GM04503 (cell line): ENCODE measurements at regions not wholly inside any gene's neighbourhood (a gene's known extent, or its start where the extent isn't known, plus 50 kb on each side); places are given as distances from the start of the nearest gene placed in this dataset.
A peak's percentile ranks its signal among the peaks of the same experiment; 100 is the strongest.

Experiments
- DNase-seq: peaks from one replicate; pipeline ENCODE4 v3.0.0-alpha.2; 2012; ENCODE audit warnings: low read depth

DNA sequence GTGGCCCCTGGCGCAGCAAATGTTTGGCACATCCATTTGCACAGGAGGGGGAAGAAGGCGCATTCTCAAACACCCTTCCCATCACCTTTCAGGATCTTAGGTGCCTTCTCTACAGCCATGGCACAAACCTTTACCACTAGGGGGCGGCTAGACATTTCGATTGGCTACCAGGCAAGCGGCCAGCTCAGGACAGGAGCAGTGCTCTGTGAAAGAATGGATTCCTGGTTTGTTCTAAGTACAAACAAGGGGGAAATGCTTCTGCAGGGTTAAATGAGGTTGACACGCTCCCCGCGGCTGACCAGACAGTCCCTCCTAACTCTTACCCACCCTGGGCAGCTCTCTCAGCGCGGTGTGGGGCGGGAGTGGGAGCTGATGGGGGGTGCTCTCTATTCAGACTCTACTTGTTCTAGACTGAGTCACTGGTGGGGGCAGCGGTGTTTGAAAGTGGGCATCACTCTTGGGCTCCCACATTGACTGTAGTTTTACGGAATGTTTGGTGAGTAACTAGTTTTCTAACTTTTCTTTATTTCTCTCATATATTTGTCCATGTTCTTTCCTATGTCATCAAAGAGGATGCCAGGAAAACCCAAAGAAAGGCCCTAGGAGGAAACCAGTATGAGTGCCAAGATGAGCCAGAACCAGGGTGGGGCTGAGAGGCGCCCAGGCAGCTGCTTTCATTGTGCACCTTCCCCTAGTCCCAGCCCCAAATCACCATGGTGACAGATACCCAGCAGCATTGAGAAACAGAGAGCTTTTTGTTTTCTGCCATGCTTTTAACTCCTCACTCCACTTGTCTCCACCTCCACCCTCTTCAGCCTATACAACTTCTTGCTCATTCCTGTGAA is 61.4 kb upstream of the GPR158 start:
- peak; percentile 12 for DNase-seq

DNA sequence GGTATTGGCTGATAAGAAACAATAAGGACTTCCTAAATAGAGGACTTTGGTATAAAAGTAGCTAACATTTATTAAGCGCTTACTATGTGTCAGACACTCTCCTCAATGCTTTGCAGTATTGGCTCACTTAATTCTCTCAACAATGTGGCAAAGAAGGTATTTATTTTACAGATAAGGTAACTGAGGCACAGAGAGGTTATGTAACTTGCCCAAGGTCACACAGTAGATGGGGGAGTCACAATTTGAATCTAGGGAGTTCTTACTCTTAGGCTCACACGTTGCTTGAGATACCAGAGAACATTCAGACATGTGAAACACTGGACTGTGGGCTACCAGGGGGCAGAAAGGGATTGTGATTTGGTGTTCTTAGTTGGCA is 60.8 kb upstream of the GPR158 start:
- DNase-seq, result no peak

DNA sequence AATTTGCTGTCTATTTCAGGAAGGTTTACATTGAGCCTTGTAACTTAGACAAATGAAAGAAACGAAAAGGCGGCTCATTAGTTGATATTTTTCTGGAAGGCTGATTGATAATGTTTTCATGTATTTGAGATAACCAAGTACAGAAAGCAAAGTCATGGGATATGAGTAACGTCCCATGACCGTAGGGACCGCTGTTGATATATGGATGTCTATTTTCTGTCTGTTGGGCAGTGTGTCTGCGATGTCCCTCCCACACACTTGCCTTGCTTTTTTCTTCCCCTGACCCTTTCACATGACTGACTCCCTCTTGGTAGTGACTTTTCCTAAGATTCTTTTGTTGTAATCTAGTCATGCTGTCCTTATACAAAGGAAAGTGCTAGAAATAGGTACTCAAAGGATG is 57.0 kb upstream of the GPR158 start:
- no peak for DNase-seq

DNA sequence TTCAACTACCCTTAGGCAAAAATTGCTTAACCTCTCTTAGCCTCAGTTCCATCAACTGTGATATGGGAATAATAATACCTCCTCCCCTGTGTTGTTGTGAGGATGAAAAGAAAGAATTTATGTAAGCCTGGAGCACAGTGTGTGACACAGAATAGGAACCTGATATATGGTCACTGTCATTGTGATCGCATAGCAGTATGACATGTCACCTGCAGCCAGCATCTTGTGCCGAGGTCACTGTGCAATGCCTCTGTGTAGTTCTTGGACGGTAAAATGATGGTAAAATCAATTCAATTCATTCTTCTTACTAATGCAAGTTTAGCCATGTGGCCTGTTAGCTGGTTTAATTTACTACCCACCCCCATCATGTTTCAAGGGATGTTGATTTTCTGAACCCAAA is 54.6 kb upstream of the GPR158 start:
- DNase-seq, result no peak
